DMS153 treated with DMSO at 0.1 percent for 48 hours (cell line): ENCODE measurements at regions not wholly inside any gene's neighbourhood (a gene's known extent, or its start where the extent isn't known, plus 50 kb on each side); places are given as distances from the start of the nearest gene placed in this dataset.

Source experiments
- DNase-seq: peaks from one replicate; lab custom pipeline; 2025; ENCODE audit not compliant: unreplicated experiment; lab: John Stamatoyannopoulos, UW

GRCh38 chr3:152095472-152095871 lies 173.3 kb upstream of the MBNL1 start:
- DNase-seq = no peak

DNA sequence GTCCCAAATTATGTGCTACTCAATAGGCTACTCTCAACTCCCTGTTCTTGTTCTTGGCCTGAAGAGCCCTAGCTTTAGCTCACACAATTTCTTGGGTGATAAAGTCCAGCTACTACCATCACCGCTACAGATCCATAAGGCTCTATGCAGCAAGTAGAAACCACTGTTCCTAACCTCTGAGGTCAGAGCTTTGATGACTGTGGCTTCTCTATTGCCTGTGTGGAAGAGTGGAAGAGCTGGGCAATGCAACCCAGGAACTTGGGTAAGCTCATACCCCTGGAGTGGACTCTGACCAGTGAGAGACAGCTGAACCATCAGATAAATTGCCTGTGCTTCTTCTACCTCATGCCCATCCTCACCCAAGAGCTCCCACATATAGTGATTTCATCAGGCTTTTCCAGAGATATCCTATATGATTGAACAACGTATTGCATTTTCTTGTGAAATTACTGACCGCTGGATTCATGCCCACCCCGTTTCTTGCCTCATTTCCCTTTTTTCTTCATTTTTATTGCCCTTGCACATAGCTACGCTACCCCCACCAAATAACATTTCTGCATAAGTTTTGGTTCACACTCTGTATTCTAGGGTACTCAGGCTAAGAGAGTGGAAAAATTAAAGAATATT lies 172.3 kb upstream of the MBNL1 start:
- DNase-seq = no peak

DNA sequence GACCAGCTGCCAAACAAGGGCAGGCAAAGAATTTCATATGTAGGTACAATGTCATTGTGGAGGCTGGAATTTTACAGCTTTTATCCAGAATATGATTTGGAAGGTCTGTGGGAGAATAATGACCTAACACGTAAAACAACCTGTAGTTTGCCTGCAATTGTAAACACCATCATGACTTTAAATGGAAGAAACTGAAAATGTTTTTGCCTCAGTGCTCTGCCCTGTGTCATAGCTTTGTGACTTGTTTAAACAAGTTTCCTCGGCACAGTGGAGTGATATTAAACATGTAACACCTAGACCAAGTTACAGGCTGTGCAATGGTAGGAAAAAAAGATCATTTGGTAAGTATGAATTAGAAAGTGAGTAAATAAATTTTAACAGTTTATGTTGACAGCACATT lies 171.6 kb upstream of the MBNL1 start:
- no peak for DNase-seq

DNA sequence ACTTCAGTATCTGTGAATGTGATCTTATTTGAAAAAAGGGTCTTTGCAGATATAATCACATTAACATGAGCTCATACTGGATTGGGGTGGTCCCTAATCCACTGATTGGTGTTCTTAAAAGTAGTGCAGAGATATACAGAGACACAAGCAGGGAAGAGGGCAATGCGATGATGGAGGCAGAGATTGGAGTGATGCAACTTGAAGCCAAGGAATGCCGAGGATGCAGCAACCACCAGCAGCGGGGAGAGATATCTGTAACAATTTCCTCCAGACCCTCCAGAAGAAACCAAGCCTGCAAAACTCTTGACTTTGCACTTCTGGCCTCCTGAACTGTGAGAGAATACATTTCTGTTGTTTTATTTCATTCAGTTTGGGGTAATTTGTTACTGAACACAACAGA lies 171.0 kb upstream of the MBNL1 start:
- no peak for DNase-seq

DNA sequence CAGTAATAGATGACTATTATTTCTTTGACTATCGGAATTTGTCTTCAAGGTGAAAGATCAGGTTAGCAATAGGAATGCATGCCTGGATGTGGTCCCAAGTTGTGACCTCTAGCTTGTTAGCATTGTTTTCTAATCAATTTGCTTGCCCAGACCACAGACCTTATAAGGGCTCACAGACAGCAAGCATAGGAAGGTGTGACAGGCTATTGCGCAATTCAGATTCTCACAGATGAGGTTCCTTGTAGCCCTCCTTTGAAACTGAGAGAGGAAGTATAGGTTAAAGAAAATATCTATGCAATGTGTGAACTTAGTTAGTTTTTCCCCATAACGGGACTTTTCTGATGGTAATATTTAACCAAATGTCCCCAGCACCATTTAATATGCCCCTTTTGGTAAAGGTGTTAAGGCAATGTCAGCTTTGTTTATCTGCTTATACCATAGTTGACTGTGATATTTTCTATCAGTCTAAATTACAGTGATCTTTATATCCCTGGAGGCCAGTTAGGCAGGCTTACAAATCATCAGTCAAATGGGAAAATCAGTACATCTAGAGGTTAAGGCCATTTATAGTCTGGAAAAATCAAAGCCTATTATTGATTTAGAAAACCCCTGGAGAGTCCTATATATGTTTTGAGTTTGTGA lies 168.1 kb upstream of the MBNL1 start:
- no peak for DNase-seq

DNA sequence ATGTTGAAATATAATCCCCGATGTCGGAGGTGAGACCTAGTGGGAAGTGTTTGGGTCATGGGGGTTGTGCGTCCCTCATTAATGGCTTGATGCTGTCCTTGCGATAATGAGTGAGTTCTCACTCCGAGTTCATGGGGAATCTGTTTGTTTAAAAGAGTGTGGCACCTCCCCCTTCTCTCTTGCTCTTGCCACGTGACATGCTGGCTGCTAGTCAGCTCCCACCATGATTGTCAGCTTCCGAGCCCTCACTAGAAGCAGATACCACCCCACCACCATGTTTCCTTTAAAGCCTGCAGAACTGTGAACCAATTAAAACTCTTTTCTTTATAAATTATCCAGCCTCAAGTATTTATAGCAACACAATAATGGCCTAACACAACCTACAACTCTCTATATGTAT lies 166.3 kb upstream of the MBNL1 start:
- DNase-seq = no peak

DNA sequence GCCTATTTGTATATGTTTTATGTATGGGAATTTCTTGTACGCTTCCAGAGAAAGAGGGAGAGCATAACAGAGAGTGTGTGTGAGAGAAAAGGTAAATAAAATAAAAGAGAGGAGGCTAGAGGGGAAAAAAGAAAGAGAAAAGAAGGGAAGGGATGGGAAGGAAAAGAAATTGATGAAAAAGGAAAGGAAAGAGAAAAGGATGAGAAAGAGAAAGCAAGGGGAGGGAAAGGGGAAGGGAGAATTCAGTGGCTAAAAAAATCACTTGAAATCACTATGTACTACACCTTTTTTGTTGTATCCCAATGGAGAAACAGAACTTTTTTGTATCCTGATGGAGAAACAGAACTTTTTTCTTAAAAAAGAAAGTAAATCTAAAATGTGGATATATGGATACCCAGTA lies 165.5 kb upstream of the MBNL1 start:
- no peak for DNase-seq

DNA sequence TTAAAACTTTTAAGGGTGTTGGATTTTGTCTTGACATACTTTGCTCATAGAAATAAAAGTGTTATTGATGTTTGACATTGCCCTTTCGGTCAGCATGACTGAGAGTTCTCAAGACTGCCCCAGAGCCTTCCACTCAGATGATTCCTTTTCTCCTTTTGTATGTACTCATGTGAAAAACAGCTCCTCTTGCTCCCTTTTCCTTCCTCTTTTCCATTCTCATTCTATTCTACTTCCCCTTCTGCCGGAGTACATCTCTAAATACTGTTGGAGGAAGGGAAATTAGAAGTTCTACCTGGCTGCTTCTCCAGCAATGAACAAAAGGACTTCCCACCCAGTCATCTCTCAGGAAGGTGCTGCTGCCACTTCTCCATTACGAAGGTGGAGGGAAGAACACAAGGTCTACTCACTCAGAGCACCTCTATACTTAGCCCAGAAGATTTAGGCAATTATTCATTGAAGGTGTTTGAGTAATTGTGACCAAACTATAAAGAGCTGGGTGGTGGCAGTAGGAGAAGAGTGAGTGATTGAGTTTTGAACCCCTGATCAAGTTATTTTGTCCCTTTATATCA lies 163.8 kb upstream of the MBNL1 start:
- no peak for DNase-seq

- no peak for DNase-seq
Observed at GRCh38 chr3:152105446-152105845, 163.3 kb upstream of the MBNL1 start.

GRCh38 chr3:152109038-152109437 lies 159.7 kb upstream of the MBNL1 start:
- DNase-seq = no peak

GRCh38 chr3:152113413-152113812 lies 155.3 kb upstream of the MBNL1 start:
- DNase-seq = no peak

GRCh38 chr3:152113992-152114651 lies 154.6 kb upstream of the MBNL1 start:
- no peak for DNase-seq

GRCh38 chr3:152120601-152121269 lies 148.0 kb upstream of the MBNL1 start:
- DNase-seq = no peak

DNA sequence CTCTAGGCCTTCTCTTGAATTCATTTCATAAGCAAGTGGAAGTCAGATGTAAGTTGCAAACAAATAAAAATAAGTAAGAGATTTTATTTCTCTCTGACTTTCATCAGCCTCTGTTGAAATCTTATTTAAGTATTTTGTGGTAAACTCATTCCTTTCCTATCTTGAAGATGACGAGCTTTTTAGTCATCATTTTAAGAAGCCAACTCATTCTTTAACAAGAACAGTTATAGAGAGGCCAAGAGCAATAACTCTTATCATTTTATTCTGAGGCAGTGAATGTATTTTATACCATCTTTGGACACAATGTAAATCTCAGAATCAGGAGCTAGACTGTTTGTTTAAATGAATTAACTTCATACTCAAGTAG lies 147.5 kb upstream of the MBNL1 start:
- DNase-seq = no peak

DNA sequence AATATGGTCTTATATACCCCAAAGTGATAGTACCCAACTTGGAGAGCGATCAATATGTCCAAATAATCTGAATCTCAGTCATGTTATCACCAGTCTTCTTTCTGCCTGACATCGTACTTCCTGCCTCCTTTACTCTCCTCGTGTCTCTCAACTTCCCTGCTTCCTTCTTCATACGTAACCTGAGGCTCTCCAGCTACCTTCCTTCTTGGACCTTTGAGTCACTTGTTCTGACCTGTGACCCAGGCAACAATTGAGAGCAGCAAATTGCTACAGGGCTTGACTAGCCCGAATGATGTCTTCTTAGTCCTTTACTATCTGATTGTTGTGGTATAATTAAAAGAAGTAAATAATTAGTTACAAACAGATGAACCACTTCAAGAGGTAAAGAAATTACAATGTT lies 145.9 kb upstream of the MBNL1 start:
- no peak for DNase-seq

GRCh38 chr3:152123457-152123856 lies 145.3 kb upstream of the MBNL1 start:
- no peak for DNase-seq

DNA sequence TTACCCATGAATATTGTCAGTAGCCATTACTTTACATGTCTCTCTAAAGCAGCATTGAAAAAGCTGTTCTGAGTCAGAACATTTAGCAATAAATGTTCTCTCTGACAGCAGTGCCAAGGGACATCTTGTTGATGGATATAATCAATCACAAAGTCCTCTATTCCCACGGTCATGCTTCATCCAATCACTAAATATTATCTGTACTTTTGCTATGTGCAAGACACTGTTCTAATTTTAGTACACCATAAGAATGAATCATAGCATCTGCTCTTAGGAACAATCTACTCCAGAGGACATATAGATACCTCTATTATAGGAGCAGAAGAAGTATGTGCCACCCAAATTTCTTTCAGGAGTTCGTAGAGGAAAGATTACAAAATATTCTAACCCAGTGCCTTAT lies 142.5 kb upstream of the MBNL1 start:
- no peak for DNase-seq

DNA sequence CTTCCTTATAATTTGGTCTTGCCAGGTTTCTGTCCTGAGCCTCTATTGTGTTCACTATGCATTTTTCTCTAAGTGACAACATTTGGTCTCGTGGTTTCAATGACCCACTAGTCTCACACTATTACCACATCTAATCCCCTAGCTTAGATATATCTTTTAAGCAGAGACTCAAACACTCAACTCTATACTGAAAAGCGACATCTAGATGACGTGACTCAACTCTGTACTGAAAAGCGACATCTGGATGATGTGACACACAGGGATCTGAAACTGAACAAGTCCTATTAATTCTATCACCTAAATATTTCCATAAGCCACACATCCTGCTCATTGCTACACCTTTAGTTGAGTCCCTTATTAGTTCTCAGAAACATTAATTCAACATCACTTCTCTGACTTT lies 141.7 kb upstream of the MBNL1 start:
- DNase-seq = no peak

GRCh38 chr3:152128356-152128755 lies 140.4 kb upstream of the MBNL1 start:
- DNase-seq = no peak

- DNase-seq = no peak
Observed at GRCh38 chr3:152139651-152140050, 129.1 kb upstream of the MBNL1 start.

DNA sequence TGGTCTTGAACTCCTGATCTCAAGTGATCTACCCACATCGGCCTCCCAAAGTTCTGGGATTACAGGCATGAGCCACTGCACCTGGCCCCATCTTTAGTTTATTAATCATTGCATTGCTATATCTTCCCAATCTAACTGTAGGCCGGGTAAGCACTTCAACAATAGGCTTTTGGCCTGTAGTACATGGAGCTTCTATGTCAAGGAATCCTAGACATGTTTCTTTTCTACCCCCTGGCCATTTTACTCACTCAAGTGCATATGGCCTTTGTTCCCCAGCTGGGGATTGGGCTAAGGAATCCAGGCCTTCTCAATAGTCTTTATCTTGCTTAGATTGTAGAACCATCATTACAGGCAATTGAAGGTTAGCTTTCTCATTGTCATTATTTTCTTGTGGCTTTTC lies 122.3 kb upstream of the MBNL1 start:
- DNase-seq = no peak

GRCh38 chr3:152147748-152148147 lies 121.0 kb upstream of the MBNL1 start:
- no peak for DNase-seq
